Putamen (tissue), 1 donor: ENCODE measurements at regions not wholly inside any gene's neighbourhood (a gene's known extent, or its start where the extent isn't known, plus 50 kb on each side); places are given as distances from the start of the nearest gene placed in this dataset.
"Not testable (repeated sequence)": the region's sequence is repeated elsewhere in the genome, so short reads cannot be mapped to it uniquely, and the experiment has no call there.

Experiments
- DNase-seq: peaks from one replicate; pipeline ENCODE4 v3.0.0-alpha.2; 2016; ENCODE audit warnings: low spot score

DNA sequence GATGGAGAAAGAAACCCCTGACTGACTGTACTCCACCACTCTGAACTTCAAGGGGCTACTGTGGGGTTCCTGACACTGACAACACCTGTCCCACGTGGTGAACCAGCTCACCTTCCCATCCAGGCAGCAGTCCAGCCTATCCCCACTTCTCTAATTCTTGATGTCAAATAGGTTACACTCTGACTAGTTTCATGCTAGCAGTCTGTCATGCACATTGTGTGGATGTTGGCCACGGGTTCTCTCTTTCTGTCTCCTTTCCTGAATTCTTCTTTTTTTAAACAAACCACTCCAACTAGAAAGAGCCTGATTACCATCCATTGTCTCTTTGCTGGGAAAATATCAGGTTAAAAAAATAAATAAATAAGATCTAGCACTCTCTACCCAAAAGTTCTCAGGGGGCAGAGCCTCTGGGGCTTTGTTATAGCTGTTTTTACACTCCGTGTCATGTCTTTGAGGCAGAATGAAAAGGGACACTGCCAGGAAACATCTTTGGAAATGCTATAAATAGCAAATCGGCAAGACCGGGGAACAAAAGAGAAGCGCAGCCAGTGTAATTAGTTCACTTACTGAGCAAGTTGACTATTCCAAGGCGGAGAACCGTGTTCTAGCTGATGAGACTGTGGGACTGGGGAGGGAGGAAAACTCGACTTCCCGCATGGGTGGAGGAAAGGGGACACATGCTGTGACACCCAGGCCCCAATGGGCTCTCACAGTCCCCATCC is 356.1 kb downstream of the OMA1 start:
- DNase-seq, result no peak

DNA sequence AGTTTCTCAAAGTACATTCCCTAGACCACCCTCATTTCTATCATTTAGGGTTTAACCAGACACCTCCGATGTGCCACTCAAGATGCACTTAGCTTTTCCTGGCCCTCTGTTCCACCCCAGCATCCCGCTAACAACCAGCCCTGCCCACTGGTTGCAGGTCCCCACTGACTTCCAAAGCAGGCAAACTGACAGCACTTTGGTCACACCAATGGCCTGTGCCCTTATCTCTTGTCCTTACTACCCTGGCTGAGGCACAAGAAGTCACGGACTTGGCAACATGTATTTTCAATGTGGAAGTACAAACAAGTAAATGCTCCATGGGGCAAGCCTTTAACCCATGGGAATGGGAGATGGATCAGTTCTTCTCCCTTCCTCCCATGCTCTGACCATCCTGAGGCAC is 357.1 kb downstream of the OMA1 start:
- DNase-seq, result no peak

DNA sequence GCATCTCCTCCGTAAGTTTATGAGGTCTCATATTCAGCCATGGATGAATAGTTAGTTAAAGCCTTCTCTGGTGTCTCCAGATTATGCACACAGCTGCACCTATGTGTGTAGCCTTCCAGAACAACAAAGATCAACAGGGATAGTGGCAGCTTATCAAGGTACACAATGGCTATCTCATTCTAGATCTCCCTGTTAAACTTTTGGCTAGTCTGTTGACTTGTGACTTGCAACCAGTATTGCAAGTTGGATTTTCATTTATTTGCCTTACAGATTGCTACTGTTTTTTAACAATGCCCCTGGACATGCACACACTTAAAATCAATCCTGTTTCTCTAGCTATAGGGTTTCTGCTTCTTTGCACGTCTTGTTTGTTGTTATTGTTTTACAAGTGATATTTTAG is 363.2 kb downstream of the OMA1 start:
- no peak for DNase-seq

DNA sequence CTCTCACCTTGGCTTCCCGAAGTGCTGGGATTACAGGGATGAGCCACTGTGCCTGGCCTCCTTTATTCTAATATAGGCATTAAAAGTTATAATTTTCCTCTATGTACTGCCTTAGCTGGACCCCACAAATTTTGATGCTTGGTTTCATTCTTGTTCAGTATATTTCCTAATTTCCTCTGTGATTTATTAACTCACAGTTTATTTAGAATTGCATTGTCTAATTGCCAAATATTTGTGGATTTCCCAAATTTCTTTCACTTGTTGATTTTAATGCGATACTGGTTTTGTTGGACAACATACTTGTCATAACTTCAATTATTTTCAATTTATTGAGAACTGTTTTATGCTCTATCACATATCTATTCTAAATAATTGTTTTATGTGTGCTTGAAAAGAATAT is 366.0 kb downstream of the OMA1 start:
- DNase-seq, result no peak

DNA sequence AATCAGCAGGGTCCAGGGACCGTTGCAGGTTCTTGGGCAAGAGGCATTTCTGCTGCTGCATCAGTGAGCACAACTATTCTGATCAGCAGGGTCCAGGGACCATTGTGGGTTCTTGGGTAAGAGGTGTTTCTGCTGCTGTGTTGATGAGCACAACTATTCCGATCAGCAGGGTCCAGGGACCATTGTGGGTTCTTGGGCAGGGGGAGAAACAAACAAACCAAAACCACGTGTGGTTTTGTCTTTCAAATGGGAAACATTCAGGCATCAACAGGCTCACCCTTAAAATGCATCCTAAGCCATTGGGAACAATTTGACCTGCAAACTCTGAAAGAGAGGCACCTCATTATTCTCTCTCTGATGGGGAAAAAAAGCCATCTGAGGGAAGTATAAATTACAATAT is 377.4 kb downstream of the OMA1 start:
- DNase-seq, result not testable (repeated sequence)

DNA sequence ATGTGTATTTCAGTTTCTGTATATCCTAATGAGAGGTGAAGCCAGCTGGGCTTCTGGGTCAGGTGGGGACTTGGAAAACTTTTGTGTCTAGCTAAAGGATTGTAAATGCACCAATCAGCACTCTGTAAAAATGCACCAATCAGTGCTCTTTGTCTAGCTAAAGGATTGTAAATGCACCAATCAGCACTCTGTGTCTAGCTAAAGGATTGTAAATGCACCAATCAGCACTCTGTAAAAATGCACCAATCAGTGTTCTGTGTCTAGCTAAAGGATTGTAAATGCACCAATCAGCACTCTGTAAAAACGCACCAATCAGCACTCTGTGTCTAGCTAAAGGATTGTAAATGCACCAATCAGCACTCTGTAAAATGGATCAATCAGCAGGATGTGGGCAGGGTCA is 379.4 kb downstream of the OMA1 start:
- DNase-seq, result not testable (repeated sequence)

DNA sequence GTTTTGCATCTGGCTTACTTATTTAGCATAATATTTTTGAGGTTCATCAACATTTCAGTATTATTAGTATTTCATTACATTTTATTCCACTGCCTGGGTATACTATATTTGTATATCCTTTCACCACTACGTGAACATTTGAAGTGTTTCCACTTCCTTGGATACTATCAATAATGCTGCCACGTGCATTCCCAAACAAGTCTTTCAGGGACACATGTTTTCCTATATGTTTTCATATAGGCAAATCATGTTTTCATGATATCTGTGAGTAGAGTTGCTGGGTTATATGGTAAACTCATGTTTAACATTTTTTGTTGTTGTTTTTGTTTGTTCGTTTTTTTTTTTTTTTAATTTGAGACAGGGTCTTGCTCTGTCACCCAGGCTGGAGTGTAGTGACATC is 380.1 kb downstream of the OMA1 start:
- DNase-seq, result no peak

DNA sequence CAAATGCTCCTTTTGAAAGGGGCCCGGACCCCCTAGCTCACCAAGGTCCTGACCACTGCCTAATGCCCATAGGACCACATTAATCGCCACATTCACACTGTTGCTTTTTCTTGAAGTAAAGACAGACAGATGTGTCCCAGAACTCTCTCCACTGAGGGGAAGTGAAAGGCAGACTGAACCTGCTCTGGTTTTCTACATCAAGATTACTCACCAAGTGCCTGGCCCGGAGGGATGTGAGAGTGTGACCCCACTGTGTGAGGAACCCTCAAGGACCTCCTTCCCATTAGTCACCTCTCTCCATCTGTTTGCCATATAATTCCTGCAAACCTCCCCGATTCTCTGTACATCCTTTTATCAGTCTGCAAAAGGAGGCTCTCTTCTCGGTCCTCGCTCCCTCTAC is 381.5 kb downstream of the OMA1 start:
- no peak for DNase-seq

DNA sequence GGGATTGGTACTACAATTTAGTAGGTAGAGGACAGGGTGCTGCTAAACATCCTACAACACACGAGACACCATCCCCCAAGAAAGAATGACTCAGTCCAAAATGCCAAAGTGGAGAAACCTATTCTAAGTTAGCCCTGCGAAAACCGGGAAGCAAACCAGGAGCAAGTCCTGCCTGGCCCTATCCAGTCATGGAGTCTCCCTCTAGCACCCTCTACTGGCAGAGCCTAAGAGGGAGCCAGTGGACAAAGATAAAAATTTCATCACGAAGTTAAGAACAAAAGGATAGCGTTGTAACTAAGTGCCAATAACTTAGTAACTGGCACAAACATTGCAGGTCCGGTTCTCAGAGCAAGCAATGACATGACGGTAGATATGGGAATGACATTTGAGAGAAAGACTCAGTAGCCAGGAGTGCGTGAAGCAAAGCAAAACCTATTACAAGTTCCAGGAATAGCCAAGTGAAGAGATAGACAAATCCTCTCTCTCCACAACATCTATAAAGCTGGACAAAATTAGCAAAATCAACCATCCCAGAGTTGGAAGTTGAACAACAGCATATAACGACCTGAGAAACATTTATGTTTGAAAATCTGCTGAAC is 383.5 kb downstream of the OMA1 start:
- peak; percentile 37 for DNase-seq

DNA sequence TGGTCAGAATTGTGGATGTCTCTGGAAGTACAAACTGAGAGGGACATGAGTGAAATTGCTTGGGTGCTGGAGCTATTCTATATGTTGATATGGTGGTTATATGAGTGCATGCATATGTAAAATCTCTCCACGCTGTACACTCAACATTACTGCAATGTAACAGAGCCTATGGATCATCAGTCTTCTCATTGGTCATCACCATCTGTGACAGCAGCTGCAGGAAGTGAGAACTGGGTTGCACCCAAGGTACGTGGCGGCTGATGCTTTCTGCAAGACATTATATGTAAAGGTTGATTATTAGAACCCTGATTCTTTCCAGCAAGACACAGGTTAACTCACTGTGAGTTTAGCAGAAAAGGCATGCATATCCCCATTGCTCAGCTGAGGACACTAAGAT is 387.1 kb downstream of the OMA1 start:
- no peak for DNase-seq

DNA sequence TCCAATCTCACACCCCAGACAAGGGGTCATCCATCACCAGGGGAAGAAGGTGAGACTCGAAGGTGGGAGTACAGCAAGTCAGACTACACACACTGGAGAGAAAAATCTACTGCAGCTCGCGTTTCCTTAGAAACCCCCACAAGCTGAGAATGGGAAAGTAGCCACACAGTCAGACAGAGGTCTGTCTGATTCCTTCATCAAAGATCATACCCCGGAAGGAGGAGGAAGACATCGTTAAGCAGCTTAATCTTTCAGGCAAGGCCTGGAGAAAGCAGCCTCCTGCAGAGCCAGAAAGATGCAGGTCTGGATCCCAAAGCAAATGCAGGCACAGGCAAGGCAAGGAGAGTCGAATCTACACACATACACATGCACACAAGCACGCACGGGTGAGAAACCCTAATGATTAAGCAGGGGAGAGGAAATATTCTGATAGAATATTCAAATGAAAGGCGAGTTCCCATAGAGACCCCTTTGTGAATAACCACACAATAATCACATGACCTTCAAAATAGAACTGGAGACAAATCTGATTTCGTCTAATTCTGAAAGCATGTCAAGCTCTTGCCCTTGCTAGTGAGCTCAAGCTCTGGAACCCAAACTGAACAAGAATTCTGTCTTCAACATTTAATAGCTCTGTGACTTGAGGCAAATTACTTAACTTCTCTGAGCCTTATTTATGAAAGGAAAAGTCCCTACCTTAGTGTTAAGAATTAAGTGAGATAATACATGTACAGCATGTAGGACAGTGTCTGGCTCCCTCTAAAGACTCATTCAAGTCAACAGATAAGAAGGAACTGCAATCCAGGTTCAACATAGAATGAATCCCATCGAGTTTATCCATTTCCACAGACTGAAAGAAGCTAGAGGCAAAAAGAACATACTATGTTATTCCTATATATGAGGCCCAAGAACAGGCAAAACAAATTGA is 387.8 kb downstream of the OMA1 start:
- no peak for DNase-seq

DNA sequence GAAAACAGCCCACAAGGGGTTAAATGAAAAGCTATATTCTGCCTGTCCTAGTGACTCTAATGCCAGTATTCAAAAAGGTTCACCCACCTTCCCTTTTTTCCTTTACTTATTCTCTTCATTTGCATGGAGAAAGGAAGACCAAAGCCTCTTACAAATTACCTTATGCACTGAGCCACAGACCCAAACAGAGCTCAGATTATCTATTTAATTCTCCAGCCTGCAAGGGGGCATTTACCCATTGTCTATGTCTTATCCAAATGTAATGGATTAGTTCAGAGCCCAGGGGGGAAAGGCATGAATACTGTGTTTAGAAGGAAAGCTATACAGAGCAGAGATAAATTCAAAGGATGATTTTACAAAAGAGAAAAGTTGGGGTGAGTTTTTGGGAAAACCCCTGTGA is 388.5 kb downstream of the OMA1 start:
- DNase-seq, result no peak

DNA sequence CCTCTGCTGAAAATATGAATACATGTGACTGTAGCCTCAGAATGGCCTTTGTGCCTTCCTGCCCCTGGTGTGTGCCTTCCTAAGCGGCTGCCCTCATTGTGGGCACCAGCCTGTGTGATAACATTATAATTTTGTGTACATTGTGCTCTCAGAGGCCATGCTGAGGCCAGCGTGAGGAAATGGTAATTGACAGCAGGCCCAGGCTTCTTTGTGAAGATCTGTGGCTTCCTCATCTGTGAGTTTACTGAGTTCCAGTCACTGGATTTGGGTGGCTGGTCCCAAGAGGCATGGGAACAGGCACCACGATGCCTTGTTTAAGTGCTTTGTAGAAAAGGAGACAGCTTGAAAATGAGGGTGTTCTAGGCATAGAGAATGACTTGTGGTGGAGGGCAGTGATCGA is 389.3 kb downstream of the OMA1 start:
- no peak for DNase-seq

DNA sequence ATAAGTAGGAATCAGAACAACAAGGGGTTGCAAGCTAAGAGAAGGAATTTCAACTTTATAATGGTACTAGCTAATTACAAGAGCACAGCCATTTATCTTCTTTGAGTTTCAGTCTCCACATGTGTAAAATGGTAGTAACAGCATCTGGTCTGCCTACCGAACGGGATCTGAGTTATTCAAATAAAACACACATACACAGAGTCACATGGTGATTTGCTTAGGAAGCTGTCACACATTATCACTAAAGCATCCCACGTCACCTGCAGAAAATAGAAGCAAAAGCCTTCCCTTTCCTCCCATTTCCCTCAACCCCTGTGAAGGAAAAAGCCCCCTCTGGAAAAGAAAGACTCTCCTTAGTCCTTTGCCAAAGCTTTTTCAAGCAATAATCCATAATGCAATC is 389.7 kb downstream of the OMA1 start:
- no peak for DNase-seq

DNA sequence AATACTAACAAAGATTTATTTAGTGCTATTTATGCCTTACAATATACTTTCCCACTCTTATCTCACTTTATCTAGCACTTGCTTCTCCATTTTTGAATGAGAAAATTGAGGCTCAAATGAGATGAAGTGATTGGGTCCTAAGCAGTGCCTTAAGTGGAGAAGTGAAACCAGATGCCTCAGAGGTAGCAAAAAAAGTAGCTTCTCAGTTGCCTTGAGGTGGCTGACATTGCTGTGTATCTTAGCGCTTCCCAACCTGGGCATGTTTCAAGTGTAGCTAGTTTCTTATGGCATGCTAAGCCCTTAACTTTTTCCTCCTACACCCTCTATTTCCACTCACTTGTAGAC is 390.4 kb downstream of the OMA1 start:
- no peak for DNase-seq

DNA sequence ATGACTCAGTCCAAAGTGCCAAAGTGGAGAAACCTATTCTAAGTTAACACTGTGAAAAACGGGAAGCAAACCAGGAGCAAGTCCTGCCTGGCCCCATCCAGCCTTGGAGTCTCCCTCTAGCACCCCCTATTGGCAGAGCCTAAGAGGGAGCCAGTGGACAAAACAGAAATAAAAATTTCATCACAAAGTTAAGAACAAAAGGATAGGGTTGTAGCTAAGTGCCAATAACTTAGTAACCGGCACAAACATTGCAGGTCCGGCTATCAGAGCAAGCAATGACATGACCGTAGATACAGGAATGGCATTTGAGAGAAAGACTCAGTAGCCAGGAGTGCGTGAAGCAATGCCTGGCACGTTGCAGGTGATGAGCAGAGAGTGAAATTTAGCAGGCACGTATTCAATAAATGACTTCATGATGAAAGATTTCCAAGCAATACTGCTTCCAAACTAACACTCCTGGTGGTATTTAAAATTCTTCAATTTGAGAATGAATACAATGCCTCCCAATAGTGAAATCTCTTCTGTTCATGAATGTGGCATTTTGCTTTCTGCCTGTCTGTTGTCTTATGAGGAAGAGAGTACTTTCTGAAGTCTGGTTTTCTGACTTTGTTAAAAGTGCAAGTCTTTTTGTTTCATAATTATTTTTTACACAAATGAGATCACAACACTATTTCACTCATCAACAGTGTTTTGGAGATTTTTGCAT is 391.0 kb downstream of the OMA1 start:
- DNase-seq, result no peak

DNA sequence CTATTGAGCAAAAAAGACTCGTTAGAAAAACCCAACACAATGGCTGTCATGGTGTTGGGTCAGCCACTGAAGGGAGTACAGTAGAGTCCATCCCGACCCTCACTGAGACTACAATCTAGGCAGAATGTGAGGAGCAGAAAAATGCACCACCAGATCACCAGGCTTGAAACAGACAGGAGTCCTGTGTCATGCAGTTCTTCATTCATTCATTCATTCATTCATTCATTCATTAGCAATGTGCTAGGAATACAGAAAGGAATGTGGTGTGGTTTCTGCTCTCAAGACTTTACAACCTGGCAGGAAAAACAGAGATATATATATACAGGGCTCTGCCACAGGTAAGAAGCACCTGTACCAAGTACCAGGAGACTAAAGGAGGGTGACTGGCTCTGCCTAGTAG is 392.3 kb downstream of the OMA1 start:
- DNase-seq, result no peak

DNA sequence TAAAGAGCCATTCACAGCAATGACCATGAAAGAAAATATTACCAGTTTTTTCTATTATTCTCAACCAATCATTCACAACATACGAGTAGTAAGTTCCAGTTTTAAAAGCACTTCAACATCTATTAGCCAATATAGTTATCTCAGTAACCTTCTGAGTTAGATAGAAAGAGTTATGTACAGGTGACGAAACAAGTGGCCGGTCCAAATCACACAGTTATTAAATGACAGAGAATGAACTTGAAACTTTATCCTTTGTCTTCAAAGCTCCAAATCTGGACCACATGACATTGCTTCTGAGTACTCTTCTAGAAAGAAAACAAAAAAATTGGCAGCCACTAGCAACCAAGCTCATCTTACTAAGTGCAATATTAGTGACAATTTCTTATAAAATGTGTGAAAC is 393.8 kb downstream of the OMA1 start:
- no peak for DNase-seq

DNA sequence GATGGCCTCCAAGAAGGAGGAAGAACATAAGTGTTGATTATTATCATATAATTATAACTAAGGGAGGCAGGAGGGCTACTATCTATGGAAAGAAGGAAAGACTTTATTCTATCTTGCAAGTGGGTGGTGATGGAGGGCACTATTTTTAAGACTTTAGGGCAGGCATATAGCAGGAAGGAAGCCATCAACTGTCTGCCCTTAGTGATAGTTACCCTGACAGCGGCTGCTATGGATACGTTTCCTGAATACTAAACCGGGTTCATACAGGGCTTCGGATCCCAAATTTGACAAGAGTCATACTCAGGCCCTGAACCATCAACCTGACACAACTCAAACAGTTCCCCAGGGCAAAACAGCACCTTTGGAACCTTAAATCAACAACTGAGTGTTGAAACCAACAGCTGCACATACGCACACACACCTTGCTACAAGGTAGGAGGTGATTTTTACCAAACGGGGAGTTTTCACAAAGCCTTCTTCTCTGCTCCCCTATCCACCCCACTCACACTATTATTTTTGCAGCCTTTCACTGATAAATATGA is 397.2 kb downstream of the OMA1 start:
- DNase-seq, result no peak

DNA sequence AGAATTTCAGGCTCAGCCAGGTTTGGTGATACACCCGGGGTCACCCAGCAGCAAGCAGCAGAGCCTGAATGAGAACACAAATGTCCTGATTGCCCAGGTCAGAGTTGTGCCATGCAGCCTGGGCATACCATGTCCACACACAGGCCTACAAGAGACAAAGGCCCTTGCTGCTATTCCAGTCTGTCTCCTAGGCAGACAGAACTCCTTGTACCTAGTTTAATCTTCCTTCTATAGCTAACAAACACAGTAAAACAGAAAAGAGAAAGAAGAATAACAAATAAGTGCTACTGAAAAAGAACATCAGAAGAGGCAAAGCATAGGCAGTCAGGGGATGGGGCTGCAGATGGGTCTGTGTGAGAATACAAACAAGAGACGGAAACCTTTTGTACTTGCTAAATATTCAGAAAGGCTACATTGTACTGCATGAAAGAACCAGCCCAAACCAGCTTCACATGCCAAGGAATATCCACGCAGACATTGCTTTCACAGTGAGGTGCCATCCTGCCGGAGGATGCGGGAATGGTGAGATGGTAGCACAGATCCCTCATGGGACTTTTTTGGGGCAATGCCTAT is 401.7 kb downstream of the OMA1 start:
- DNase-seq, result no peak

DNA sequence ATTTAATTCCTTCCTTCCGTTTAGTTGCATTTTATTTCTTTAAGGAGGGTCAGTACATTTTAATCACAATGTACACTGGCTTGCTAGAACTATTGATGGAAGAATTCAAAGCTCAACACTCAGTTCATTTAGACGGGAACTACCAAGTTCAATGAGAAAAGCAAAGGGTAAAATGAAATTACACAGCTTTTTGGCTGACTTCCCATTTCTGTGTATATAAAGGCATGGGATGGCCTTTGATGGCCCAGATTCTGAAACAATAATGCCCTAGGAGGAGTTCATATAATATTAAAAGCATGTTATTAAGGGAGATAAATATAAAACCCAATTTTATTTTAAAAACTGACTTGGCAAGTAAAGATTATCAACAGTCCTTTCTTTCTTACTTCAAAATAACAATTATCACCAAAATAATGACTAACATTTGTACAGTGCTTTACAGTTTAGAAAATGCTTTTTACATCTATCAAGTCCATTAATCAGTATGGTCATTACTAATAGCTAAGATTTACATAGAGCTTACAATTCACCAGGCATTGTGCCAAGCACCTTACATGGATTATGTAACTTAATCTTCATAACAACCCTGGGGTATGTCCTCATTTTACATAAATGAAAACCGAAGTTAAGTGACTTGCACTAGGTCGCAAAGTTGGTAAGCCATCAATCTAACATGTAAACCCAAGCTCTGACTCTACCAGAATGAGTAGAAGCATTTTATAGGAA is 402.4 kb downstream of the OMA1 start:
- DNase-seq, result no peak
